Progenitor cell of endocrine pancreas (in vitro differentiated cells): ENCODE measurements at regions not wholly inside any gene's neighbourhood (a gene's known extent, or its start where the extent isn't known, plus 50 kb on each side); places are given as distances from the start of the nearest gene placed in this dataset.

Experiments used
- DNase-seq: peaks from one replicate; pipeline ENCODE4 v3.0.0; 2021; ENCODE audit warnings: low spot score; ENCODE audit not compliant: unreplicated experiment
- H3K27ac Mint-ChIP-seq: 2 replicates; pipeline ENCODE4 v1.8.0; 2021; ENCODE audit warnings: mild to moderate bottlenecking, moderate library complexity, mixed read lengths
- H3K27me3 Mint-ChIP-seq: 2 replicates; pipeline ENCODE4 v1.8.0; 2021; ENCODE audit warnings: mixed read lengths
- H3K36me3 Mint-ChIP-seq: 2 replicates; pipeline ENCODE4 v1.8.0; 2022; ENCODE audit warnings: mixed read lengths; ENCODE audit not compliant: insufficient read depth
- H3K4me1 Mint-ChIP-seq: 2 replicates; pipeline ENCODE4 v1.8.0; 2021; ENCODE audit warnings: low read depth, mixed read lengths
- H3K4me3 Mint-ChIP-seq: 2 replicates; pipeline ENCODE4 v1.8.0; 2021; ENCODE audit warnings: low read depth, mild to moderate bottlenecking, moderate library complexity, mixed read lengths
- H3K9me3 Mint-ChIP-seq: 2 replicates; pipeline ENCODE4 v1.8.0; 2021; ENCODE audit warnings: low read depth, mixed read lengths
- TF ChIP-seq, protein P1 (sequence below): fragments of 200-600 bp; sonication (generic); IDR thresholded peaks from one replicate; pipeline ENCODE4 v1.5.0; 2021; ENCODE audit warnings: antibody characterized with exemption, mild to moderate bottlenecking; ENCODE audit not compliant: unreplicated experiment

DNA sequence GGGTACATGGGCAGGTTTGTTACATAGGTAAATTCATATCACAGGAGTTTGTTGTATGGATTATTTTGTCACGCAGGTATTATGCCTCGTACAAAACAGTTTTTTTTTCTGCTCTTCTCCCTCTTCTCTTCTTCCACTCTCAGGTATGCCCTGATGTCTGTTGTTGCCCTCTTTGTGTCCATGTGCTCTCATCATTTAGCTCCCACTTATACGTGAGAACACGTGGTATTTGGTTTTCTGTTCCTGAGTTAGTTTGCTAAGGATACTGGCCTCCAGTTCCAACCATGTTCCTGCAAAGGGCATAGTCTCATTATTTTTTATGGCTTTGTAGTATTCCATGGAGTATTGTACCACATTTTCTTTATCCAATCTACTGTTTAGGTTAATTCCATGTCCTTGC, 65.7 kb downstream of the UNC5CL start:
- Mint-ChIP-seq H3K9me3 (peaks cover 42% of the 10 kb centered on the region), H3K4me3 (no peak overlapping the region), H3K27ac (no peak overlapping the region), H3K36me3 (peaks cover 3% of the 10 kb centered on the region), H3K4me1 (no peaks in the 10 kb centered on the region), H3K27me3 (no peaks in the 10 kb centered on the region)
- TF ChIP-seq, protein P1, sequence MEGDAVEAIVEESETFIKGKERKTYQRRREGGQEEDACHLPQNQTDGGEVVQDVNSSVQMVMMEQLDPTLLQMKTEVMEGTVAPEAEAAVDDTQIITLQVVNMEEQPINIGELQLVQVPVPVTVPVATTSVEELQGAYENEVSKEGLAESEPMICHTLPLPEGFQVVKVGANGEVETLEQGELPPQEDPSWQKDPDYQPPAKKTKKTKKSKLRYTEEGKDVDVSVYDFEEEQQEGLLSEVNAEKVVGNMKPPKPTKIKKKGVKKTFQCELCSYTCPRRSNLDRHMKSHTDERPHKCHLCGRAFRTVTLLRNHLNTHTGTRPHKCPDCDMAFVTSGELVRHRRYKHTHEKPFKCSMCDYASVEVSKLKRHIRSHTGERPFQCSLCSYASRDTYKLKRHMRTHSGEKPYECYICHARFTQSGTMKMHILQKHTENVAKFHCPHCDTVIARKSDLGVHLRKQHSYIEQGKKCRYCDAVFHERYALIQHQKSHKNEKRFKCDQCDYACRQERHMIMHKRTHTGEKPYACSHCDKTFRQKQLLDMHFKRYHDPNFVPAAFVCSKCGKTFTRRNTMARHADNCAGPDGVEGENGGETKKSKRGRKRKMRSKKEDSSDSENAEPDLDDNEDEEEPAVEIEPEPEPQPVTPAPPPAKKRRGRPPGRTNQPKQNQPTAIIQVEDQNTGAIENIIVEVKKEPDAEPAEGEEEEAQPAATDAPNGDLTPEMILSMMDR: no peak
- no peak for DNase-seq

DNA sequence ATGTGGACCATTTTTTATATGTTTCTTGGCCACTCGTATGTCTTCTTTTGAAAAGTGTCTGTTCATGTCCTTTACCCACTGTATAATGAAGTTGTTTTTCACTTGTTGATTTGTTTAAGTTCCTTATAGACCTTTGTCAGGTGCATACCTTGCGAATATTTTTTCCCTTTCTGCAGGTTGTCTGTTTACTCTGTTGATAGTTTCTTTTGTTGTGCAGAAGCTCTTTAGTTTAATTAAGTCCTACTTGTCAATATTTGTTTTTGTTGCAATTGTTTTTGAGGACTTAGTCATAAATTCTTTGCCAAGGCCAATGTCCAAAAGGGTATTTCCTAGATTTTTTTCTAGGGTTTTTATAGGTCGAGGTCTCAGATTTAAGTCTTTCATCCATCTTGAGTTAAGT, 66.2 kb downstream of the UNC5CL start:
- TF ChIP-seq, protein P1: no peak
- peaks cover 42% of the 10 kb centered on the region for H3K9me3 Mint-ChIP-seq
- no peaks in the 10 kb centered on the region for H3K4me1 Mint-ChIP-seq

DNA sequence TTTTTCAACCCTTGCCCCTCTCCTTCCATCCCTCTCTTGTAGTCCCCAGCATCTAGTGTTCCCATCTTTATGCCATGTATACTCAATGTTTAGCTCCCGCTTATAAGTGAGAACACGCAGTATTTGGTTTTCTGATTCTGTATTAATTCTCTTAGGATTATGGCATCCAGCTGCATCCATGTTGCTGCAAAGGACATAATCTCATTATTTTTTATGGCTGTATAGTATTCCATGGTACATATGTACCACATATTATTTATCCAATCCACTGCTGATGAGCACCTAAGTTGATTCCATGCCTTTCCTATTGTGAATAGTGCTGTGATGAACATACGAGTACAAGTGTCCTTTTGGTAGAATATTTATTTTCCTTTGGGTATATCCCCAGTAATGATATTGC, 66.8 kb downstream of the UNC5CL start:
- H3K36me3 Mint-ChIP-seq: peaks cover 1% of the 10 kb centered on the region
- no peaks in the 10 kb centered on the region for H3K27me3 Mint-ChIP-seq
- peaks cover 41% of the 10 kb centered on the region for H3K9me3 Mint-ChIP-seq
- H3K27ac Mint-ChIP-seq: no peak overlapping the region
- TF ChIP-seq, protein P1: no peak
- no peaks in the 10 kb centered on the region for H3K4me1 Mint-ChIP-seq
- no peak for DNase-seq
- no peak overlapping the region for H3K4me3 Mint-ChIP-seq

More for the DNA sequence above, 66.2 kb downstream of the UNC5CL start:
- H3K27ac Mint-ChIP-seq: no peak overlapping the region
- H3K4me3 Mint-ChIP-seq: no peak overlapping the region
- DNase-seq: no peak
- H3K27me3 Mint-ChIP-seq: no peaks in the 10 kb centered on the region
- peaks cover 2% of the 10 kb centered on the region for H3K36me3 Mint-ChIP-seq

DNA sequence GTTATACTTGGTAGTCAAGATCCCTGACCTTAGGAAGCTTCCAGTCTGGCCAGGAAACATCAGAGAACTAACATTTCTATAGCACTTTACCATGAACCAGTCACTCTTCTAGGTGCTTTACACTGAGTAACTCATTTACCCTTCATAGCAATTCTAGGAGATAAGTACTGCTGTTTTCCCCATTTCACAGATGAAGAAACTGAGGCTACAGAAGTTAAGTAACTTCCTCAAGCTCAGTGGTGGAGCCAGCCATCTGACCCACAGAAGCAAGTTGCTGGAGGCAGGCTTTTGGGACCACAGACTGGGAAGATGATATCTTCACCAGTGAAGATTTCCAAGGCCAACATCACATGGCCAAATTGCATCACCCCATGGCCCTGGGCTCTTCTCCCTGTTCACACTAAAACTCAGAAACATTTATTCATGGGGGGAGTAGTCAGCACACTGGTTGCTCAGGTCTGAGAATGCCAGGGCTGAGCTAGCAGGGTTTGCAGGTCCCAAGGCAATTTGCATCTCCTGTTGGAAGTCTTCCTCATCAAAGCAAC, 70.3 kb downstream of the UNC5CL start:
- TF ChIP-seq, protein P1: no peak
- no peak overlapping the region for H3K4me3 Mint-ChIP-seq
- no peak for DNase-seq
- H3K9me3 Mint-ChIP-seq: peaks cover 16% of the 10 kb centered on the region
- no peaks in the 10 kb centered on the region for H3K4me1 Mint-ChIP-seq
- H3K27ac Mint-ChIP-seq: no peak overlapping the region
- peaks cover 1% of the 10 kb centered on the region for H3K36me3 Mint-ChIP-seq
- H3K27me3 Mint-ChIP-seq: no peaks in the 10 kb centered on the region

DNA sequence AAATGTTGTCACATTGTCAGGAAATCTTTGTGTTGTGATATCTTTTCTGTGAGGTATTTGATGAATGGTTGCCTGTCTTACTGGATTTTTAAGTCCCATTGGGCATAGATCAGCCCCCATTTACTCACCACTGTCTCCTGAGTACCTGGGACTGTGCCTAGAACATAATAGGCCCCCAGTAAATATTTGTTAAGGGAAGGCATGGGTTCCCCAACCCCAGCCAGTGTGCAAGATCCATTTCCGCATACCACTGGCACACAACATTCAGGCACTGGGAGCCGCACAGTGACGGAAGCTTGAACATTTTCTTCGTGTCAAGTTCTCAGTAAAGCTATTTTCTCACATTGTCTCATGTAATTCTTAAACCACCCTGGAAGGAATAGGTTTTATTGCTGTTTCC, 72.2 kb downstream of the UNC5CL start:
- DNase-seq: no peak
- no peaks in the 10 kb centered on the region for H3K4me1 Mint-ChIP-seq
- H3K27ac Mint-ChIP-seq: no peak overlapping the region
- H3K36me3 Mint-ChIP-seq: no peaks in the 10 kb centered on the region
- H3K9me3 Mint-ChIP-seq: peaks cover 5% of the 10 kb centered on the region
- TF ChIP-seq, protein P1: no peak
- no peak overlapping the region for H3K4me3 Mint-ChIP-seq
- no peaks in the 10 kb centered on the region for H3K27me3 Mint-ChIP-seq
